Endometrium (tissue), 2 donors: ENCODE measurements at regions not wholly inside any gene's neighbourhood (a gene's known extent, or its start where the extent isn't known, plus 50 kb on each side); places are given as distances from the start of the nearest gene placed in this dataset.

Experiments used
- FAIRE-seq: peaks from 2 replicates; lab custom pipeline; 2012; peaks lifted over from hg19 to GRCh38; lab: Jason Lieb, UNC
- donor health status: control.
- donor health status: control.

- FAIRE-seq = no peak
These were observed 319.9 kb downstream of the BRD1 start for GRCh38 chr22:49507607-49508292.

- no peak for FAIRE-seq
These were observed 321.7 kb downstream of the BRD1 start for GRCh38 chr22:49506010-49506400.

GRCh38 chr22:49505337-49506009 lies 322.2 kb downstream of the BRD1 start:
- no peak for FAIRE-seq

- no peak for FAIRE-seq
These were observed 323.7 kb downstream of the BRD1 start for GRCh38 chr22:49503896-49504521.

- FAIRE-seq = no peak
These were observed 324.4 kb downstream of the BRD1 start for GRCh38 chr22:49503321-49503720.

GRCh38 chr22:49502126-49502826 lies 325.4 kb downstream of the BRD1 start:
- FAIRE-seq = no peak

- FAIRE-seq = no peak
These were observed 326.7 kb downstream of the BRD1 start for GRCh38 chr22:49500942-49501395.

GRCh38 chr22:49500076-49500460 lies 327.6 kb downstream of the BRD1 start:
- peak; percentile 61 for FAIRE-seq

- no peak for FAIRE-seq
These were observed 328.1 kb downstream of the BRD1 start for GRCh38 chr22:49499433-49500075.

GRCh38 chr22:49497266-49497665 lies 330.4 kb downstream of the BRD1 start:
- no peak for FAIRE-seq

- no peak for FAIRE-seq
These were observed 333.1 kb downstream of the BRD1 start for GRCh38 chr22:49494555-49494954.

- FAIRE-seq = no peak
These were observed 334.9 kb downstream of the BRD1 start for GRCh38 chr22:49492741-49493251.

- no peak for FAIRE-seq
These were observed 335.4 kb downstream of the BRD1 start for GRCh38 chr22:49492308-49492707.

- FAIRE-seq = no peak
These were observed 335.9 kb downstream of the BRD1 start for GRCh38 chr22:49491726-49492125.

- no peak for FAIRE-seq
These were observed 336.4 kb downstream of the BRD1 start for GRCh38 chr22:49491221-49491635.

- no peak for FAIRE-seq
These were observed 337.0 kb downstream of the BRD1 start for GRCh38 chr22:49490692-49491091.

- no peak for FAIRE-seq
These were observed 337.9 kb downstream of the BRD1 start for GRCh38 chr22:49489821-49490220.

GRCh38 chr22:49488943-49489342 lies 338.7 kb downstream of the BRD1 start:
- no peak for FAIRE-seq

- no peak for FAIRE-seq
These were observed 339.7 kb downstream of the BRD1 start for GRCh38 chr22:49487950-49488349.

GRCh38 chr22:49486225-49486624 lies 341.4 kb downstream of the BRD1 start:
- no peak for FAIRE-seq

GRCh38 chr22:49483946-49484345 lies 343.7 kb downstream of the BRD1 start:
- FAIRE-seq = no peak

GRCh38 chr22:49483281-49483870 lies 344.3 kb downstream of the BRD1 start:
- FAIRE-seq = no peak
